Gastroesophageal sphincter (tissue), 4 donors: ENCODE measurements at regions not wholly inside any gene's neighbourhood (a gene's known extent, or its start where the extent isn't known, plus 50 kb on each side); places are given as distances from the start of the nearest gene placed in this dataset.

ENCODE experiments used
- ATAC-seq: fragments of 150-250 bp; one replicate; pipeline ENCODE4 v1.9.1; 2016; ENCODE audit warnings: mild to moderate bottlenecking, moderate library complexity
- H3K27ac ChIP-seq, 4 donors: fragments of 200-600 bp; sonication (generic) in 3 of 4; 1 replicate in 3 of 4; 2 replicates in 1 of 4; pipeline ENCODE4 v1.5.1; 2016 to 2019
- H3K27me3 ChIP-seq: fragments of 200-600 bp; sonication (generic); one replicate; pipeline ENCODE4 v1.5.1; 2019
- H3K36me3 ChIP-seq, 2 donors: fragments of 200-600 bp; sonication (generic); one replicate each; pipeline ENCODE4 v1.5.1; 2019; ENCODE audit warnings: control low read depth in 1 of 2
- H3K4me1 ChIP-seq, 3 donors: fragments of 200-600 bp; sonication (generic); 1 replicate in 2 of 3; 2 replicates in 1 of 3; pipeline ENCODE4 v1.5.1; 2016 to 2019; ENCODE audit warnings: control low read depth in 2 of 3
- H3K4me3 ChIP-seq, 2 donors: fragments of 200-600 bp; sonication (generic); one replicate each; pipeline ENCODE4 v1.5.1; 2019; ENCODE audit warnings: mild to moderate bottlenecking in 1 of 2, moderate library complexity in 1 of 2
- H3K9me3 ChIP-seq, 3 donors: fragments of 200-600 bp; sonication (generic); one replicate each; pipeline ENCODE4 v1.5.1; 2017 to 2019; ENCODE audit warnings: control low read depth in 2 of 3
- CTCF ChIP-seq, 4 experiments: fragments of 200-600 bp in 2 of 4; fragments of 450-650 bp in 2 of 4; sonication (generic) in 1 of 4; IDR thresholded peaks; one replicate each; pipeline ENCODE4 v1.5.1; 2017 to 2019; ENCODE audit warnings: antibody characterized with exemption in 4 of 4, mild to moderate bottlenecking in 2 of 4, moderate library complexity in 2 of 4
- EP300 ChIP-seq: sonication (generic); formaldehyde crosslinking; IDR thresholded peaks from one replicate; pipeline ENCODE4 v1.6.1; 2017; ENCODE audit warnings: antibody characterized with exemption, mild to moderate bottlenecking
- POLR2A ChIP-seq, 2 donors: fragments of 450-650 bp; IDR thresholded peaks; one replicate each; pipeline ENCODE4 v1.6.1; 2017; ENCODE audit warnings: antibody characterized with exemption in 2 of 2, mild to moderate bottlenecking in 2 of 2, moderate library complexity in 1 of 2
- POLR2AphosphoS5 ChIP-seq: sonication (generic); formaldehyde crosslinking; IDR thresholded peaks from one replicate; pipeline ENCODE4 v1.6.1; 2017; ENCODE audit warnings: antibody characterized with exemption
- WGBS, 2 donors: methylation state at CpG; one replicate each; pipeline ENCODE4 v1.1.5; 2018; ENCODE audit warnings: low coverage in 1 of 2; 5-methylcytosine and 5-hydroxymethylcytosine counted together

- ATAC-seq: no peak
- H3K36me3 ChIP-seq: no peaks in the 10 kb centered on the region
- TF ChIP-seq CTCF (IDR thresholded peaks at IDR 0.05) (no peak), POLR2A (IDR thresholded peaks at IDR 0.05) (no peak), EP300 (no peak), POLR2AphosphoS5 (no peak)
- H3K4me3 ChIP-seq: no peak overlapping the region
- H3K4me1 ChIP-seq: peaks cover 0 to 32% (median 10%) of the 10 kb centered on the region in 3 donors
- 82 to 90% methylated on average over 2 to 8 of the region's 23 CpGs for WGBS, 2 donors
- no peaks in the 10 kb centered on the region for H3K9me3 ChIP-seq
- H3K27ac ChIP-seq: no peak overlapping the region
- no peaks in the 10 kb centered on the region for H3K27me3 ChIP-seq
Observed at GRCh38 chr15:66854012-66854965, 152.3 kb downstream of the SMAD6 start.

GRCh38 chr15:66855041-66855440 lies 153.0 kb downstream of the SMAD6 start:
- 68 to 73% methylated on average over 1 of the region's 1 CpG for WGBS, 2 donors
- ATAC-seq: no peak

GRCh38 chr15:66857694-66858093 lies 155.7 kb downstream of the SMAD6 start:
- peaks cover 0 to 25% (median 1%) of the 10 kb centered on the region in 3 donors for H3K4me1 ChIP-seq
- no peaks in the 10 kb centered on the region for H3K36me3 ChIP-seq
- H3K9me3 ChIP-seq: no peaks in the 10 kb centered on the region
- H3K27me3 ChIP-seq: no peaks in the 10 kb centered on the region
- no peak overlapping the region for H3K27ac ChIP-seq
- TF ChIP-seq CTCF (IDR thresholded peaks at IDR 0.05) (no peak), POLR2AphosphoS5 (no peak), EP300 (no peak), POLR2A (IDR thresholded peaks at IDR 0.05) (no peak)
- no peak for ATAC-seq
- H3K4me3 ChIP-seq: no peak overlapping the region

More at GRCh38 chr15:66855041-66855440, 153.0 kb downstream of the SMAD6 start:
- Histone ChIP-seq H3K27me3 (no peaks in the 10 kb centered on the region), H3K4me1 (peaks cover 0 to 25% (median 10%) of the 10 kb centered on the region in 3 donors), H3K36me3 (no peaks in the 10 kb centered on the region), H3K27ac (no peak overlapping the region), H3K4me3 (no peak overlapping the region), H3K9me3 (no peaks in the 10 kb centered on the region)
- no peak for TF ChIP-seq POLR2A (IDR thresholded peaks at IDR 0.05)
- TF ChIP-seq EP300: no peak
- no peak for TF ChIP-seq POLR2AphosphoS5
- TF ChIP-seq CTCF (IDR thresholded peaks at IDR 0.05): no peak

- TF ChIP-seq POLR2AphosphoS5 (no peak), EP300 (no peak), POLR2A (IDR thresholded peaks at IDR 0.05) (no peak), CTCF (IDR thresholded peaks at IDR 0.05) (no peak)
- Histone ChIP-seq H3K27ac (no peak overlapping the region), H3K36me3 (no peaks in the 10 kb centered on the region), H3K27me3 (no peaks in the 10 kb centered on the region), H3K4me1 (peaks cover 0 to 24% (median 6%) of the 10 kb centered on the region in 3 donors), H3K4me3 (no peak overlapping the region), H3K9me3 (no peaks in the 10 kb centered on the region)
- no peak for ATAC-seq
- 53 to 67% methylated on average over 3 to 7 of the region's 7 CpGs for WGBS, 2 donors
Observed at GRCh38 chr15:66858423-66859207, 156.6 kb downstream of the SMAD6 start.
